Kidney epithelial cell (primary cell): ENCODE measurements at regions not wholly inside any gene's neighbourhood (a gene's known extent, or its start where the extent isn't known, plus 50 kb on each side); places are given as distances from the start of the nearest gene placed in this dataset.

Experiments used
- DNase-seq: peaks from one replicate; pipeline ENCODE4 v3.0.0-alpha.2; 2010; ENCODE audit warnings: low read depth
- H3K27me3 ChIP-seq: 2 replicates; pipeline ENCODE4 v1.6.0; 2011; ENCODE audit warnings: low read length; ENCODE audit not compliant: control insufficient read depth, insufficient read depth
- H3K36me3 ChIP-seq: 2 replicates; pipeline ENCODE4 v1.5.1; 2011; ENCODE audit warnings: low read length; ENCODE audit not compliant: control insufficient read depth, insufficient read depth
- H3K4me3 ChIP-seq: 2 replicates; pipeline ENCODE4 v1.5.1; 2011; ENCODE audit warnings: low read depth, mild to moderate bottlenecking, control low read depth, low read length
- TF ChIP-seq, protein P1 (sequence below): IDR thresholded peaks from 2 replicates; pipeline ENCODE4 v1.5.1; 2011; ENCODE audit warnings: mild to moderate bottlenecking, moderate library complexity, low read length, control low read depth, inconsistent platforms; ENCODE audit not compliant: insufficient read depth, poor library complexity, severe bottlenecking

DNA sequence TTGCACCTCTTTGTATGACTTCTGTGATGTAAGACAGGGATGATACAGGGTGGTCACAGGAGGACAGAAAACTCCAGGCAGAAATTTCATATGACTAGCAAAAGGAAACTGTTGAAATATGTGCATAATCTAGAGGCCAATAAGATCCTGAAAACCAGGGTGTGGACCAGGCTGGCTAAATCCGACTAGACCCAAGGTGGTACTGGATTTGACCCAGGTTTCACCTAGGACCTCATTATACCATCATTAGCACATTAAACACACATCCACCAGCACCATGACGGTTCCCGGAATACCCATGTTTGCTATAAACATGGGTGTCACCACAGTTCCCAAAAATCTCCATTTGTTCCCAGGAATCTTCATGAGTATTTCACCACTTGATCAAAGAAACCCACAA is 517.1 kb downstream of the ZNF608 start:
- Histone ChIP-seq H3K4me3 (no peak overlapping the region), H3K27me3 (no peaks in the 10 kb centered on the region), H3K36me3 (no peaks in the 10 kb centered on the region)
- TF ChIP-seq, protein P1, sequence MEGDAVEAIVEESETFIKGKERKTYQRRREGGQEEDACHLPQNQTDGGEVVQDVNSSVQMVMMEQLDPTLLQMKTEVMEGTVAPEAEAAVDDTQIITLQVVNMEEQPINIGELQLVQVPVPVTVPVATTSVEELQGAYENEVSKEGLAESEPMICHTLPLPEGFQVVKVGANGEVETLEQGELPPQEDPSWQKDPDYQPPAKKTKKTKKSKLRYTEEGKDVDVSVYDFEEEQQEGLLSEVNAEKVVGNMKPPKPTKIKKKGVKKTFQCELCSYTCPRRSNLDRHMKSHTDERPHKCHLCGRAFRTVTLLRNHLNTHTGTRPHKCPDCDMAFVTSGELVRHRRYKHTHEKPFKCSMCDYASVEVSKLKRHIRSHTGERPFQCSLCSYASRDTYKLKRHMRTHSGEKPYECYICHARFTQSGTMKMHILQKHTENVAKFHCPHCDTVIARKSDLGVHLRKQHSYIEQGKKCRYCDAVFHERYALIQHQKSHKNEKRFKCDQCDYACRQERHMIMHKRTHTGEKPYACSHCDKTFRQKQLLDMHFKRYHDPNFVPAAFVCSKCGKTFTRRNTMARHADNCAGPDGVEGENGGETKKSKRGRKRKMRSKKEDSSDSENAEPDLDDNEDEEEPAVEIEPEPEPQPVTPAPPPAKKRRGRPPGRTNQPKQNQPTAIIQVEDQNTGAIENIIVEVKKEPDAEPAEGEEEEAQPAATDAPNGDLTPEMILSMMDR, result no peak
- no peak for DNase-seq

DNA sequence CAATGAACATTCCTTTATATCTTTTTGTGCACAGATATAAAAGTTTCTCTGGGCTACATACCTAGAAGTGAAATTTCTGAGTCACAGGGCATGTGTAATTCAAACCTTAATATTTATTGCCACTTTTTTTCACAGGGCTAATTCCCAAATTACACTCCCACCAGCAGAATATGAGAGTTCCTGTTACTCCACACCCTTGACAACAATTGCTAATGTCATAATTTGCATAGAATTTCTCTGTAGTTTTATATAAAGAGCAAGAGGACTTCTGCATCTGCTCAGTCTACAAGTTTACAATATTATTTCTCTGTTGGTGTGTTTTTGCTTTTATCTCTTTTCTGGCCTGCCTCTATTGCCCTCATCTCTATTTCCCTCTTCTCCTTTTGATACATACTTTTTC is 518.5 kb downstream of the ZNF608 start:
- Histone ChIP-seq H3K36me3 (no peaks in the 10 kb centered on the region), H3K27me3 (no peaks in the 10 kb centered on the region), H3K4me3 (no peak overlapping the region)
- TF ChIP-seq, protein P1, result no peak
- DNase-seq, result no peak

DNA sequence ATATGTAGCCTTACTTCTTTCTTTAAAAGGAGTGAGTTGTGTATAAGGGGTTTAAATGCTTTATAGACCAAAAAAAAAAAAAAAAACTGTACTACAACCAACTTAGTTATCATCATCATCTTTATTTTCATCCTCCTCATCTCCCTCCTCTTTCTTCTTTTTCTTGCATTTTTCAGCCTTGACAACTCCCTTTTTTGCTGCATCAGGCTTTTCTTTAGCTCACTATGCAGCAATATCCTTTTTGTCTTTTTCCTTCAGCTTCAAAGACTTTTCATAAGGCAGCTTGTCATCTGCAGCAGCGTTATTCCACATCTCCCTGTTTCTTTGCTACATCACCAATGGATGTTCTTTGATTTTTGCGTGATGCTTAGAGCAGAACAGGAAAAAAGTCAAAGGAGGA is 526.0 kb downstream of the ZNF608 start:
- DNase-seq, result no peak
- H3K4me3 ChIP-seq, result no peak overlapping the region
- TF ChIP-seq, protein P1, result no peak
- no peaks in the 10 kb centered on the region for H3K36me3 ChIP-seq
- H3K27me3 ChIP-seq, result no peaks in the 10 kb centered on the region

GRCh38 chr5:124212934-124213333 is 533.5 kb downstream of the ZNF608 start:
- Histone ChIP-seq H3K27me3 (no peaks in the 10 kb centered on the region), H3K36me3 (no peaks in the 10 kb centered on the region), H3K4me3 (no peak overlapping the region)
- TF ChIP-seq, protein P1, result no peak
- no peak for DNase-seq

DNA sequence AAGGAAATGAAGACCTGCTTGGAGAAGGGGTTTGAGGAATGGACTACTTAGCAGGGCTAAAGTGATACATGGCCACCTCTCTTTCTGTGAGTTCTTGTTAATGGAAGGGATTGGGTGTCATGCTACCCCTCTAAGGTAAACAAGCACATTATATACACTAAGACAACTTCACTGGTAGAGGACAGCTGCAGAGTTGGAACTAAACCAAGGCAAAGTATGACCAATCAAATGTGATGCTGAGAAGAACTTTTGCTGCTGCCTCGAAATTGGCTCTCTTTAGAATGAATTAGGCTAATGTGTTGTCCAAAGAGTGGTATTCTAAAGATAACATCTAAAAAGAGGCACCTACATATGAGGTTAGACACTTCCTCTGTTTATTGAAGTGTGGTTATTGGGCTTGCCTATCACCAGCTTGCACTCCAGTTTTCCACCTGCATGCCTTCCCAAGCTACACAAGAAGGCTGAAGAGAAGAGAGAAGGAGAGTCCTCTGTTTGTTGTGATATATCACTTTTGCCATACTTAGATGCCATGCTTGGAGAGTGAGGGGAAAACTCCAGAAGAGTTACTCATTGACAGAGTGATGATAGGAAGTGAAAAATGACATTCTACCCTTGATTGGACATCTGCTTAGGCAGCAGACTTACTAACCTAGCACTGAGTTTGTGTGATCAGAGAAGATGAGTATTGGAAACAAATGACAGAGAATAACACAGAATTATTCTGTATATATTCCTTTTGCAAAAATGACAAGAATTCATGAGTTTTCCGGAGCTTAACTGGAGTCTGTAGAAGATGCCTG is 536.1 kb downstream of the ZNF608 start:
- H3K36me3 ChIP-seq, result no peaks in the 10 kb centered on the region
- no peak overlapping the region for H3K4me3 ChIP-seq
- no peak for DNase-seq
- no peaks in the 10 kb centered on the region for H3K27me3 ChIP-seq
- TF ChIP-seq, protein P1, result no peak

DNA sequence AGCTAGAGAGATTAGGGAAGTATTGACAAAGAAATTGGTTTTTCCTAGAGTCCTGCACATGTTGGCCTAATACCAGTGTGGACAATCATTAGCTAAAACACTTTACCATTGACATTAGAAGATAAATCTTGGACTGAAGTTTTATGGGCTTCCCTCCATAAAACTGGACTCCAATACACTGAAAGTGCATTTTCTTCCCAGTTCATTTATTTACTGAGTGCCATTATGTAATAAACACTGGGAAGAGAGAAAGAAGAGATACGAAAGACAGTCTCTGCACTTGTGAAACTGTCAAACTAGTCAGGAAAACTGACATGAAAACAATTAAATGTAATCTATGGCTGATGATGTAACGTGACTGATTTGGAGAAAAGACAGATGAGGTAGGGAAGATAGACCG is 539.3 kb downstream of the ZNF608 start:
- H3K4me3 ChIP-seq, result no peak overlapping the region
- no peaks in the 10 kb centered on the region for H3K36me3 ChIP-seq
- no peaks in the 10 kb centered on the region for H3K27me3 ChIP-seq
- DNase-seq, result no peak
- TF ChIP-seq, protein P1, result no peak
